HEK293T (cell line): ENCODE measurements at regions not wholly inside any gene's neighbourhood (a gene's known extent, or its start where the extent isn't known, plus 50 kb on each side); places are given as distances from the start of the nearest gene placed in this dataset.

ENCODE experiments used
- CTCF ChIA-PET: fragments of 350-600 bp; formaldehyde crosslinking; extraction: SDS; loops from one replicate; lab custom pipeline; 2021; ENCODE audit warnings: antibody characterized with exemption, inconsistent platforms; lab: Yijun Ruan, JAX
- POLR2A ChIA-PET: fragments of 350-600 bp; formaldehyde crosslinking; extraction: SDS; loops from one replicate; lab custom pipeline; 2020; ENCODE audit warnings: antibody characterized with exemption, inconsistent platforms; lab: Yijun Ruan, JAX
- DNase-seq: peaks from one replicate; pipeline ENCODE4 v3.0.0; 2012; ENCODE audit warnings: mixed read lengths; ENCODE audit errors: extremely low spot score
- ARNT ChIP-seq: fragments of 450-650 bp; IDR thresholded peaks from 2 replicates; pipeline ENCODE4 v1.6.1; 2017; ENCODE audit warnings: mild to moderate bottlenecking
- BHLHE40 ChIP-seq: fragments of 450-650 bp; IDR thresholded peaks from 2 replicates; pipeline ENCODE4 v1.6.1; 2016; ENCODE audit warnings: mild to moderate bottlenecking, moderate library complexity, borderline replicate concordance
- CTBP1 ChIP-seq: fragments of 450-650 bp; IDR thresholded peaks from 2 replicates; pipeline ENCODE4 v1.6.1; 2016; ENCODE audit warnings: borderline replicate concordance
- ELF4 ChIP-seq: fragments of 450-650 bp; IDR thresholded peaks from 2 replicates; pipeline ENCODE4 v1.6.1; 2017; ENCODE audit warnings: antibody characterized with exemption
- FOXA1 ChIP-seq: fragments of 450-650 bp; IDR thresholded peaks from 2 replicates; pipeline ENCODE4 v1.6.1; 2016; ENCODE audit warnings: mild to moderate bottlenecking
- FOXK2 ChIP-seq: fragments of 450-650 bp; IDR thresholded peaks from 2 replicates; pipeline ENCODE4 v1.6.1; 2016; ENCODE audit warnings: mild to moderate bottlenecking
- FOXM1 ChIP-seq: fragments of 450-650 bp; IDR thresholded peaks from 2 replicates; pipeline ENCODE4 v1.6.1; 2017; ENCODE audit warnings: mild to moderate bottlenecking, borderline replicate concordance
- HDGF ChIP-seq: fragments of 450-650 bp; IDR thresholded peaks from 2 replicates; pipeline ENCODE4 v1.6.1; 2017; ENCODE audit warnings: antibody characterized with exemption, borderline replicate concordance
- L3MBTL2 ChIP-seq: fragments of 450-650 bp; conservative IDR thresholded peaks from 2 replicates; pipeline ENCODE4 v1.6.1; 2016; ENCODE audit warnings: mild to moderate bottlenecking
- LEF1 ChIP-seq: fragments of 450-650 bp; IDR thresholded peaks from 2 replicates; pipeline ENCODE4 v1.6.1; 2017; ENCODE audit warnings: mild to moderate bottlenecking, borderline replicate concordance
- NFRKB ChIP-seq: fragments of 450-650 bp; IDR thresholded peaks from 2 replicates; pipeline ENCODE4 v1.6.1; 2016; ENCODE audit warnings: mild to moderate bottlenecking, moderate library complexity
- PKNOX1 ChIP-seq: fragments of 450-650 bp; IDR thresholded peaks from 2 replicates; pipeline ENCODE4 v1.6.1; 2016
- SP1 ChIP-seq: fragments of 450-650 bp; IDR thresholded peaks from 2 replicates; pipeline ENCODE4 v1.6.1; 2017
- SUZ12 ChIP-seq: fragments of 450-650 bp; IDR thresholded peaks from 2 replicates; pipeline ENCODE4 v1.6.1; 2016; ENCODE audit warnings: mild to moderate bottlenecking
- TARDBP ChIP-seq: fragments of 450-650 bp; IDR thresholded peaks from 2 replicates; pipeline ENCODE4 v1.6.1; 2016
- ZNF384 ChIP-seq: fragments of 450-650 bp; IDR thresholded peaks from 2 replicates; pipeline ENCODE4 v1.6.1; 2016

GRCh38 chr14:54329082-54329695 lies 67.6 kb upstream of the CDKN3 start:
- DNase-seq, result peak; percentile 77
- CTCF ChIA-PET, result interaction anchor here (0.5 to 1.5 kb wide), 25 partner anchors 8 to 791 kb away, joined by 3 to 15 read pairs (median 4); no protein-coding TSS in a partner anchor
- TF ChIP-seq CTBP1 (no peak), SUZ12 (no peak), TARDBP (no peak), FOXK2 (no peak), PKNOX1 (no peak), L3MBTL2 (no peak)
- POLR2A ChIA-PET, result interaction anchor here (1.1 kb wide), 1 partner anchor 38 kb away, joined by 5 read pairs; no protein-coding TSS in a partner anchor

GRCh38 chr14:54330876-54331275 lies 65.9 kb upstream of the CDKN3 start:
- TF ChIP-seq FOXA1, result no peak
- TF ChIP-seq ELF4, result no peak
- no peak for TF ChIP-seq FOXM1
- no peak for TF ChIP-seq SUZ12
- no peak for TF ChIP-seq LEF1
- TF ChIP-seq SP1, result no peak
- TF ChIP-seq ZNF384, result no peak
- TF ChIP-seq PKNOX1, result no peak
- TF ChIP-seq NFRKB, result no peak
- TF ChIP-seq FOXK2, result no peak
- TF ChIP-seq HDGF, result no peak
- no peak for TF ChIP-seq ARNT
- no peak for TF ChIP-seq TARDBP
- TF ChIP-seq CTBP1, result no peak
- TF ChIP-seq BHLHE40, result no peak
- no peak for TF ChIP-seq L3MBTL2
- CTCF ChIA-PET, result no interaction called here
- DNase-seq, result no peak
- POLR2A ChIA-PET, result no interaction called here

GRCh38 chr14:54331516-54331915 lies 65.3 kb upstream of the CDKN3 start:
- no peak for DNase-seq
- POLR2A ChIA-PET, result no interaction called here
- CTCF ChIA-PET, result no interaction called here
- no peak for TF ChIP-seq LEF1
- no peak for TF ChIP-seq CTBP1
- TF ChIP-seq FOXM1, result no peak
- TF ChIP-seq SUZ12, result no peak
- no peak for TF ChIP-seq FOXK2
- no peak for TF ChIP-seq HDGF
- no peak for TF ChIP-seq L3MBTL2
- no peak for TF ChIP-seq PKNOX1
- TF ChIP-seq FOXA1, result no peak
- TF ChIP-seq TARDBP, result no peak

GRCh38 chr14:54332490-54332889 lies 64.3 kb upstream of the CDKN3 start:
- CTCF ChIA-PET, result interaction anchor here (1.0 kb wide), 1 partner anchor 158 kb away, joined by 3 read pairs; no protein-coding TSS in a partner anchor
- POLR2A ChIA-PET, result no interaction called here
- DNase-seq, result no peak
- no peak for TF ChIP-seq CTBP1
- TF ChIP-seq L3MBTL2, result no peak
- TF ChIP-seq BHLHE40, result no peak
- no peak for TF ChIP-seq TARDBP
- no peak for TF ChIP-seq ARNT
- no peak for TF ChIP-seq SP1
- no peak for TF ChIP-seq NFRKB
- no peak for TF ChIP-seq FOXM1
- TF ChIP-seq FOXA1, result no peak
- TF ChIP-seq ELF4, result no peak
- no peak for TF ChIP-seq HDGF
- TF ChIP-seq PKNOX1, result no peak
- TF ChIP-seq LEF1, result no peak
- TF ChIP-seq ZNF384, result no peak
- TF ChIP-seq FOXK2, result no peak
- no peak for TF ChIP-seq SUZ12

- POLR2A ChIA-PET, result no interaction called here
- CTCF ChIA-PET, result interaction anchor here (1.0 kb wide), 1 partner anchor 158 kb away, joined by 3 read pairs; no protein-coding TSS in a partner anchor
- TF ChIP-seq HDGF (no peak), ELF4 (no peak), TARDBP (no peak), SUZ12 (no peak), PKNOX1 (peak; percentile 87)
Observed at GRCh38 chr14:54333511-54333910, 63.3 kb upstream of the CDKN3 start.

More at GRCh38 chr14:54333511-54333910, 63.3 kb upstream of the CDKN3 start:
- DNase-seq, result no peak
